ENCODE measurements at regions not wholly inside any gene's neighbourhood (a gene's known extent, or its start where the extent isn't known, plus 50 kb on each side); places are given as distances from the start of the nearest gene placed in this dataset.

DNA sequence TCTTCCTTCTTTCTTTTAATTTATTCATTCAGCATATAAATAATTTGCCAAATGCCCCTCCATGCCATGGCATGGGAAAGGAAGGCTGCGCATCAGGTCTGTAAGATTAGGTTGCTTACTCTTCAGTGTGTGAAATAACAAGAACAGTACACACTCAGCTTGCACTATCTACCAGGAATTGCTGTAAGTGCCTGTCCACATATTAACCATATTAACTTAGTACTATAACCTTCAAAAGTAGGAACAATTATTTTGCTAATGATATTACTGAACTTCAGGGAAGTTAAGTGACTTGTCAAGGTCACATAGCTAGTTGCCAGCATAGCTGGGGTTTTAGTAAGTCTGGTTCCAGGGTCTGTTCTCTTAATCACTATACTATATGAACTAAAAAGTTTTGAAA, 89.2 kb upstream of the PMFBP1 start:
- Histone ChIP-seq H3K9me3 (ENCODE audit: control insufficient read depth in 1 of 2, insufficient read depth in 1 of 2, low read depth in 1 of 2, low read length in 2 of 2) (no peaks in the 10 kb centered on the region), H3K36me3 (ENCODE audit: control insufficient read depth in 1 of 2, insufficient read depth in 2 of 2, low read length in 2 of 2) (no peaks in the 10 kb centered on the region), H3K27ac (ENCODE audit: low read depth, low read length) (no peak overlapping the region), H3K9ac (ENCODE audit: low read length) (no peak overlapping the region), H3K9me2 (ENCODE audit: insufficient read depth) (no peaks in the 10 kb centered on the region; the same call in 1 of the 2 replicates), H3K4me1 (ENCODE audit: control insufficient read depth in 1 of 2, insufficient read depth in 2 of 2, low read length in 2 of 2) (no peaks in the 10 kb centered on the region), H3K4me3 (replicated peaks in 1 of 2; ENCODE audit: low read depth in 1 of 2, low read length in 2 of 2) (no peak overlapping the region), H3K4me2 (ENCODE audit: low read length) (no peak overlapping the region), H4K20me1 (ENCODE audit: insufficient read depth) (no peaks in the 10 kb centered on the region), H3K79me2 (ENCODE audit: insufficient read depth, low read length) (no peaks in the 10 kb centered on the region), H3K27me3 (ENCODE audit: insufficient read depth, low read length) (no peaks in the 10 kb centered on the region), H2AFZ (ENCODE audit: low read depth, low read length, poor library complexity, severe bottlenecking) (no peak overlapping the region)
- ChIA-PET CTCF (no interaction called here), POLR2A (no interaction called here), RAD21 (ENCODE audit: low non-redundant PET in 1 of 2, low total read pairs in 2 of 2, uncharacterized antibody in 2 of 2, unreplicated experiment in 2 of 2) (no interaction called here)
- TF ChIP-seq ZNF274 (IDR thresholded peaks at IDR 0.05; ENCODE audit: low read depth, low read length) (no peak), CBX3 (IDR thresholded peaks at IDR 0.05; ENCODE audit: low read depth) (no peak), YY1 (IDR thresholded peaks at IDR 0.05; ENCODE audit: extremely low read depth, insufficient replicate concordance, low read depth, low read length) (no peak), RAD21 (IDR thresholded peaks at IDR 0.05; ENCODE audit: low read depth) (no peak), ZFX (IDR thresholded peaks at IDR 0.05) (no peak), SP1 (IDR thresholded peaks at IDR 0.05; ENCODE audit: low read depth) (no peak), JUND (IDR thresholded peaks at IDR 0.05) (no peak), POLR2AphosphoS5 (IDR thresholded peaks at IDR 0.05; ENCODE audit: low read depth, low read length) (no peak), FOSL1 (IDR thresholded peaks at IDR 0.05; ENCODE audit: low read depth) (no peak), TCF7L2 (IDR thresholded peaks at IDR 0.05; ENCODE audit: borderline replicate concordance, extremely low read depth, insufficient read depth, insufficient read length) (no peak), ELF1 (IDR thresholded peaks at IDR 0.05; ENCODE audit: borderline replicate concordance, low read depth) (no peak), SIN3A (IDR thresholded peaks at IDR 0.05; ENCODE audit: low read depth) (no peak), EZH2phosphoT487 (IDR thresholded peaks at IDR 0.05; ENCODE audit: borderline replicate concordance) (no peak)
- TF ChIP-seq, protein P1, sequence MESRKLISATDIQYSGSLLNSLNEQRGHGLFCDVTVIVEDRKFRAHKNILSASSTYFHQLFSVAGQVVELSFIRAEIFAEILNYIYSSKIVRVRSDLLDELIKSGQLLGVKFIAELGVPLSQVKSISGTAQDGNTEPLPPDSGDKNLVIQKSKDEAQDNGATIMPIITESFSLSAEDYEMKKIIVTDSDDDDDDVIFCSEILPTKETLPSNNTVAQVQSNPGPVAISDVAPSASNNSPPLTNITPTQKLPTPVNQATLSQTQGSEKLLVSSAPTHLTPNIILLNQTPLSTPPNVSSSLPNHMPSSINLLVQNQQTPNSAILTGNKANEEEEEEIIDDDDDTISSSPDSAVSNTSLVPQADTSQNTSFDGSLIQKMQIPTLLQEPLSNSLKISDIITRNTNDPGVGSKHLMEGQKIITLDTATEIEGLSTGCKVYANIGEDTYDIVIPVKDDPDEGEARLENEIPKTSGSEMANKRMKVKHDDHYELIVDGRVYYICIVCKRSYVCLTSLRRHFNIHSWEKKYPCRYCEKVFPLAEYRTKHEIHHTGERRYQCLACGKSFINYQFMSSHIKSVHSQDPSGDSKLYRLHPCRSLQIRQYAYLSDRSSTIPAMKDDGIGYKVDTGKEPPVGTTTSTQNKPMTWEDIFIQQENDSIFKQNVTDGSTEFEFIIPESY (IDR thresholded peaks at IDR 0.05; ENCODE audit: extremely low read depth, insufficient replicate concordance, low read length), result no peak
- TF ChIP-seq, protein P2, sequence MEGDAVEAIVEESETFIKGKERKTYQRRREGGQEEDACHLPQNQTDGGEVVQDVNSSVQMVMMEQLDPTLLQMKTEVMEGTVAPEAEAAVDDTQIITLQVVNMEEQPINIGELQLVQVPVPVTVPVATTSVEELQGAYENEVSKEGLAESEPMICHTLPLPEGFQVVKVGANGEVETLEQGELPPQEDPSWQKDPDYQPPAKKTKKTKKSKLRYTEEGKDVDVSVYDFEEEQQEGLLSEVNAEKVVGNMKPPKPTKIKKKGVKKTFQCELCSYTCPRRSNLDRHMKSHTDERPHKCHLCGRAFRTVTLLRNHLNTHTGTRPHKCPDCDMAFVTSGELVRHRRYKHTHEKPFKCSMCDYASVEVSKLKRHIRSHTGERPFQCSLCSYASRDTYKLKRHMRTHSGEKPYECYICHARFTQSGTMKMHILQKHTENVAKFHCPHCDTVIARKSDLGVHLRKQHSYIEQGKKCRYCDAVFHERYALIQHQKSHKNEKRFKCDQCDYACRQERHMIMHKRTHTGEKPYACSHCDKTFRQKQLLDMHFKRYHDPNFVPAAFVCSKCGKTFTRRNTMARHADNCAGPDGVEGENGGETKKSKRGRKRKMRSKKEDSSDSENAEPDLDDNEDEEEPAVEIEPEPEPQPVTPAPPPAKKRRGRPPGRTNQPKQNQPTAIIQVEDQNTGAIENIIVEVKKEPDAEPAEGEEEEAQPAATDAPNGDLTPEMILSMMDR (IDR thresholded peaks at IDR 0.05 in 2 of 3, conservative IDR thresholded peaks at IDR 0.05 in 1 of 3; ENCODE audit: borderline replicate concordance in 1 of 3, insufficient read depth in 1 of 3, low read depth in 2 of 3, low read length in 2 of 3), result no peak
- TF ChIP-seq, protein P3, sequence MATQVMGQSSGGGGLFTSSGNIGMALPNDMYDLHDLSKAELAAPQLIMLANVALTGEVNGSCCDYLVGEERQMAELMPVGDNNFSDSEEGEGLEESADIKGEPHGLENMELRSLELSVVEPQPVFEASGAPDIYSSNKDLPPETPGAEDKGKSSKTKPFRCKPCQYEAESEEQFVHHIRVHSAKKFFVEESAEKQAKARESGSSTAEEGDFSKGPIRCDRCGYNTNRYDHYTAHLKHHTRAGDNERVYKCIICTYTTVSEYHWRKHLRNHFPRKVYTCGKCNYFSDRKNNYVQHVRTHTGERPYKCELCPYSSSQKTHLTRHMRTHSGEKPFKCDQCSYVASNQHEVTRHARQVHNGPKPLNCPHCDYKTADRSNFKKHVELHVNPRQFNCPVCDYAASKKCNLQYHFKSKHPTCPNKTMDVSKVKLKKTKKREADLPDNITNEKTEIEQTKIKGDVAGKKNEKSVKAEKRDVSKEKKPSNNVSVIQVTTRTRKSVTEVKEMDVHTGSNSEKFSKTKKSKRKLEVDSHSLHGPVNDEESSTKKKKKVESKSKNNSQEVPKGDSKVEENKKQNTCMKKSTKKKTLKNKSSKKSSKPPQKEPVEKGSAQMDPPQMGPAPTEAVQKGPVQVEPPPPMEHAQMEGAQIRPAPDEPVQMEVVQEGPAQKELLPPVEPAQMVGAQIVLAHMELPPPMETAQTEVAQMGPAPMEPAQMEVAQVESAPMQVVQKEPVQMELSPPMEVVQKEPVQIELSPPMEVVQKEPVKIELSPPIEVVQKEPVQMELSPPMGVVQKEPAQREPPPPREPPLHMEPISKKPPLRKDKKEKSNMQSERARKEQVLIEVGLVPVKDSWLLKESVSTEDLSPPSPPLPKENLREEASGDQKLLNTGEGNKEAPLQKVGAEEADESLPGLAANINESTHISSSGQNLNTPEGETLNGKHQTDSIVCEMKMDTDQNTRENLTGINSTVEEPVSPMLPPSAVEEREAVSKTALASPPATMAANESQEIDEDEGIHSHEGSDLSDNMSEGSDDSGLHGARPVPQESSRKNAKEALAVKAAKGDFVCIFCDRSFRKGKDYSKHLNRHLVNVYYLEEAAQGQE (IDR thresholded peaks at IDR 0.05; ENCODE audit: low read depth), result no peak
- TF ChIP-seq, protein P4, sequence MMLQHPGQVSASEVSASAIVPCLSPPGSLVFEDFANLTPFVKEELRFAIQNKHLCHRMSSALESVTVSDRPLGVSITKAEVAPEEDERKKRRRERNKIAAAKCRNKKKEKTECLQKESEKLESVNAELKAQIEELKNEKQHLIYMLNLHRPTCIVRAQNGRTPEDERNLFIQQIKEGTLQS (IDR thresholded peaks at IDR 0.05), result no peak
- TF ChIP-seq, protein P5, sequence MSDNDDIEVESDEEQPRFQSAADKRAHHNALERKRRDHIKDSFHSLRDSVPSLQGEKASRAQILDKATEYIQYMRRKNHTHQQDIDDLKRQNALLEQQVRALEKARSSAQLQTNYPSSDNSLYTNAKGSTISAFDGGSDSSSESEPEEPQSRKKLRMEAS (IDR thresholded peaks at IDR 0.05), result no peak
- DNase-seq (ENCODE audit: low read depth, low spot score), result no peak
- intact Hi-C loops (cut with micrococcal nuclease), result no loop called here
- BruUV-seq (replicated peaks), result no TSS peak
- ATAC-seq, result no peak

Measured in HCT116 (cell line).